ENCODE measurements at regions not wholly inside any gene's neighbourhood (a gene's known extent, or its start where the extent isn't known, plus 50 kb on each side); places are given as distances from the start of the nearest gene placed in this dataset.
A peak's percentile ranks its signal among the peaks of the same experiment; 100 is the strongest.

DNA sequence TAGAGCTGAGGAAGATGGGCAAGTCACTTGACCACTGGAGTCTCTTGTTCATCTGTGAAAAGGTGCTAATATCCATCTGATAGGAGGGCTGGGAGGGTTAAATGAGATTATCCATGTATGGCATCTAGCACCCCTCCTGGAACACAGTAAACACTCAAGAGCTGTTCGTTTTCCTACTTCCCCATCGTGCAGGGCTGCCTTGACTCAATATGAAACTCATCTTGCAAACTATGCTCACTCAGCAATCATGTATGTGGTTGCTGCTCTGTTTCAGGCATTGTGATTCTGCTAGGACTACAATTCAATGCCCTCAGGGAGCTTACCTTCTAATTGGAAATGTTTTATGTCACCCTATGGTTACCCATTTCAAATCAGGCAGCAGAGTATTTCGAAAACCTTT is 395.6 kb downstream of the BCAT1 start:
- no peak overlapping the region for H3K4me3 ChIP-seq
- H3K27ac ChIP-seq = no peak overlapping the region
- intact Hi-C loops (cut with DNase I) = no loop called here
- no peaks in the 10 kb centered on the region for H3K4me1 ChIP-seq
- TF ChIP-seq CTCF (IDR thresholded peaks at IDR 0.05) = no peak
- H3K9me3 ChIP-seq = no peaks in the 10 kb centered on the region
- no peaks in the 10 kb centered on the region for H3K27me3 ChIP-seq (ENCODE audit: low read depth)
- H3K36me3 ChIP-seq = no peaks in the 10 kb centered on the region
- ATAC-seq = no peak
- DNase-seq = no peak

- intact Hi-C loops (cut with DNase I) = no loop called here
- TF ChIP-seq CTCF (IDR thresholded peaks at IDR 0.05) = no peak
- Histone ChIP-seq H3K9me3 (no peaks in the 10 kb centered on the region), H3K4me1 (no peaks in the 10 kb centered on the region), H3K27ac (no peak overlapping the region), H3K4me3 (peak overlapping the region; percentile 31), H3K27me3 (ENCODE audit: low read depth) (no peaks in the 10 kb centered on the region), H3K36me3 (no peaks in the 10 kb centered on the region)
- ATAC-seq (peak in 1 of 2 donors; percentile 28), DNase-seq (no peak)
Measured at GRCh38 chr12:24551163-24551786, 397.6 kb downstream of the BCAT1 start.

DNA sequence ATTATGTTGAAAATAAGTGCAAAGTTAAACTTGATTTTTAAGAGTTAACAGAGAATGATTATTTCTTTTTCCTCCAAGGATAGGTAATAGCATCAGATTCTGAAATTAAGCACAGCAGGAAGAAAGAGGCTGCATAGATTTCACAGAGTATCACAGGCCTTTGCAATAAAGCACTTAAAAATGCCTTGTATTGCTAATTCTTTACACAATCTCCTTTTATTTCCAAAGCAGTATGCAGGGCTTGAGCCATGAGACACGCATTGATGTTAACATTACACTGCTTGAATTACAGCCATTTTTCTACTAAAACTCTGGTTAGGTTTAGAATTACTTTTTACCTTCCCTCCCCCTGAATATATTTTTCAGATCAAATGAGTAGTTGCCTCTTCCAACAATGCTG is 398.3 kb downstream of the BCAT1 start:
- H3K4me3 ChIP-seq = peak overlapping the region; percentile 31
- no peak for TF ChIP-seq CTCF (IDR thresholded peaks at IDR 0.05)
- no peak for ATAC-seq
- no peak for DNase-seq
- H3K9me3 ChIP-seq = no peaks in the 10 kb centered on the region
- H3K36me3 ChIP-seq = no peaks in the 10 kb centered on the region
- no peaks in the 10 kb centered on the region for H3K4me1 ChIP-seq
- no peak overlapping the region for H3K27ac ChIP-seq
- intact Hi-C loops (cut with DNase I) = no loop called here
- no peaks in the 10 kb centered on the region for H3K27me3 ChIP-seq (ENCODE audit: low read depth)

- ATAC-seq = no peak
- no peak for TF ChIP-seq CTCF (IDR thresholded peaks at IDR 0.05)
- H3K4me1 ChIP-seq = no peaks in the 10 kb centered on the region
- H3K9me3 ChIP-seq = no peaks in the 10 kb centered on the region
- no peak overlapping the region for H3K27ac ChIP-seq
- H3K4me3 ChIP-seq = no peak overlapping the region
- DNase-seq = no peak
- intact Hi-C loops (cut with DNase I) = no loop called here
- no peaks in the 10 kb centered on the region for H3K36me3 ChIP-seq
- no peaks in the 10 kb centered on the region for H3K27me3 ChIP-seq (ENCODE audit: low read depth)
Measured at GRCh38 chr12:24546661-24547060, 402.2 kb downstream of the BCAT1 start.

GRCh38 chr12:24546084-24546483 is 402.8 kb downstream of the BCAT1 start:
- Histone ChIP-seq H3K9me3 (no peaks in the 10 kb centered on the region), H3K4me1 (no peaks in the 10 kb centered on the region), H3K36me3 (no peaks in the 10 kb centered on the region), H3K27ac (no peak overlapping the region), H3K4me3 (no peak overlapping the region), H3K27me3 (ENCODE audit: low read depth) (no peaks in the 10 kb centered on the region)
- ATAC-seq (no peak), DNase-seq (no peak)
- TF ChIP-seq CTCF (IDR thresholded peaks at IDR 0.05) = no peak
- intact Hi-C loops (cut with DNase I) = no loop called here

All from lower lobe of right lung (tissue), 2 donors.